D721Med (cell line): ENCODE measurements at regions not wholly inside any gene's neighbourhood (a gene's known extent, or its start where the extent isn't known, plus 50 kb on each side); places are given as distances from the start of the nearest gene placed in this dataset.

ENCODE experiments used
- DNase-seq: peaks from one replicate; pipeline ENCODE4 v3.0.0; 2011; ENCODE audit warnings: low spot score; ENCODE audit not compliant: insufficient read length
- FAIRE-seq: peaks from 2 replicates; lab custom pipeline; 2011; peaks lifted over from hg19 to GRCh38; lab: Jason Lieb, UNC
- CTCF ChIP-seq: IDR thresholded peaks from 2 replicates; pipeline ENCODE4 v1.5.1; 2012; ENCODE audit warnings: mild to moderate bottlenecking, control low read depth; ENCODE audit not compliant: insufficient read depth; ENCODE audit errors: missing control alignments

GRCh38 chr1:234969011-234969441, 159.6 kb downstream of the TOMM20 start:
- DNase-seq (no peak), FAIRE-seq (no peak)

DNA sequence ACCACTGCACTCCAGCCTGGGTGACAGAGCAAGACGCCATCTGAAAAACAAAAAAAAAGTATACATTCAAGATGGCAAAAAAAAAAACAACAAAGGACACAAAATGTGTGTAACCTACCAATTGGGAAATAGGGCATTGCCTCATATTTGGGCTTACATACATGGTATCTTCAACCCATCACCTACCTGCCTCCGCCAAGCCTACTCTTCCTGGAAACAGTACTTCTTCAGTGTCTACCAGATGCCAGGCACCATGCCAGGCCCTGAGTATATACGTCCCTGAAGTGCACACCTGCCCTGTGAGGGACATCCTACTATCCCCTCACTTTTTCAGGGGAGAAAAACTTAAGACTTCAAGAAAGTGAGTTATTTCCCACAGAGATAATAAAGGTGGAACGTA, 160.2 kb downstream of the TOMM20 start:
- FAIRE-seq (no peak), DNase-seq (no peak)
- no peak for TF ChIP-seq CTCF

More at GRCh38 chr1:234969011-234969441, 159.6 kb downstream of the TOMM20 start:
- TF ChIP-seq CTCF, result no peak

DNA sequence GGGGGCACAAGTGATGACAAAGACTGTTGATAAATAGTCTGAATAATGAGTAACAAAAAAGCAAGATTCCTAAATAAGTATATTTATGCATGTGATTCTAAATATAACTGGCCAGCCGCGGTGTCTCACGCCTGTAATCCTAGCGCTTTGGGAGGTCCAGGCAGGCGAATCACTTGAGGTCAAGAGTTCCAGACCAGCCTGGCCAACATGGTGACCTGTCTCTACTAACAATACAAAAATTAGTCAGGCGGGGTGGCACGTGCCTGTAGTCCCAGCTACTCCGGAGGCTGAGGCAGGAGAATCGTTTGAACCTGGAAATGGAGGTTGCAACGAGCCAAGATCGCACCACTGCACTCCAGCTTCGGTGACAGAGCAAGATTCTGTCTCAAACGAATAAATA, 161.5 kb downstream of the TOMM20 start:
- no peak for FAIRE-seq
- DNase-seq, result no peak
- no peak for TF ChIP-seq CTCF

DNA sequence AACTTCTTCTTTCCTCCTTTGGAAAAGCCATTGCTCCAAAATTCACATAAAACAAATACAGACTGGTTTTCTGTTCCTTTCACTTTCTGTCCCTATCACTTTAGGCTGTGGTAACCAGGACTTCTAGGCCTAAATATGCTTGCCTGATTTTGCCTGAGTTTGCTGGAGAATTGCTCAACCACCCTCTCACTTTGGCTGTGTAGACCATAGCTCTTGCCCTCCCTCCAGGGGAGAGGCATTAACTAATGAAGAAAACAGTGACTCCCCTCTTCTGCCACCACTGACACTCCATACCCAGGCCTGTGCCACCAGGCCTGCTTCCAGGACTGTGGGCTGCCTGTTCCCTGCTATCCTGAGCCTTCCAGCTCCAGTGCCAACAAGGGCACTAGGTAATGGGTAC, 163.5 kb downstream of the TOMM20 start:
- no peak for DNase-seq
- no peak for FAIRE-seq
- TF ChIP-seq CTCF, result no peak

DNA sequence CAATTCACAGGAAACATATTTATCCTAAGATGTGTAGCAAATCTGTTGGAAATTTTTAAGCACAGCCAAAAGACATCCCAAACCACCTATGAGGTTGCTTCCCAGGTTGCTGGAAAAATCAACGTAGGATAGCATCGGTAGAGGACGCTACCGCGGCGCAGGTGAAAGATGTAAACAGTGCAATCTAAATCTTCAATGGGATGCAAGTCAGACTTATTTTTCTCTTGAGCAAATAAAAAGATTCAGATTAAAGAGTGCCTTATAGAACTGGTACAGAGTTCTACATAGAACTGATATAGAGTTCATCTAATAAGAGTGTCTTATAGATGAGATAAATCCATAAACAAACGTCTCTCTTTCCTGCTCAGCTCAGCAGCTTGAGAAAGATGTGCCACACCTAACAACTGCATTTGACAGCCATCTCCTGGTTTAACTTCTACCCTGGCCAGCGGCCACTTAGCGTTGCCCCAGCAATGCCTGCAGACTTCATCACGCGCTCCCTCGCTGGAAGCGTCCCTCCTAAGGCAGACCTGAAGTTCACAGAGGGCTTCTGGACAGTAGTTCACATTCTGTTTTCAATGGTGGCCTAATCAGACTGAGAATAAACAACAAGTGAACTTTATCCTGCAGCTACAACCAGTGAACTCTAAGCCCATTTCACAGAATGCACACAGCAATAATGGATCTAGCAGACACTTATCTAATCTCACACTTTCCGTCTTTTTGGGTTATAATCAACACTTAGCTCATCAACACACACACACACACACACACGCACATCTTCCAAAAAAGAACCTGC, 164.5 kb downstream of the TOMM20 start:
- TF ChIP-seq CTCF, result no peak
- FAIRE-seq (no peak), DNase-seq (no peak)

- FAIRE-seq, result no peak
- DNase-seq, result no peak
- TF ChIP-seq CTCF, result no peak
Measured at GRCh38 chr1:234963180-234963903, 165.3 kb downstream of the TOMM20 start.
